Upper lobe of right lung (tissue), 1 donor: ENCODE measurements at regions not wholly inside any gene's neighbourhood (a gene's known extent, or its start where the extent isn't known, plus 50 kb on each side); places are given as distances from the start of the nearest gene placed in this dataset.
A peak's percentile ranks its signal among the peaks of the same experiment; 100 is the strongest.

Source experiments
- ATAC-seq: fragments of 200-7000 bp; cut with Tn5 transposase; one replicate; pipeline ENCODE4 v1.9.1; 2020; ENCODE audit warnings: mild to moderate bottlenecking, moderate library complexity
- DNase-seq: peaks from one replicate; pipeline ENCODE4 v3.0.0-alpha.2; 2020
- H3K27ac ChIP-seq: fragments of 200-600 bp; one replicate; pipeline ENCODE4 v1.8.0; 2022
- H3K27me3 ChIP-seq: fragments of 200-600 bp; one replicate; pipeline ENCODE4 v1.8.0; 2022; ENCODE audit warnings: mild to moderate bottlenecking
- H3K36me3 ChIP-seq: fragments of 200-600 bp; one replicate; pipeline ENCODE4 v1.8.0; 2022
- H3K4me1 ChIP-seq: fragments of 200-600 bp; one replicate; pipeline ENCODE4 v1.8.0; 2022
- H3K4me3 ChIP-seq: fragments of 200-600 bp; one replicate; pipeline ENCODE4 v1.8.0; 2022; ENCODE audit warnings: mild to moderate bottlenecking
- H3K9me3 ChIP-seq: fragments of 200-600 bp; one replicate; pipeline ENCODE4 v1.8.0; 2022
- CTCF ChIP-seq: fragments of 200-600 bp; IDR thresholded peaks from one replicate; pipeline ENCODE4 v1.8.0; 2022; ENCODE audit warnings: antibody characterized with exemption
- intact Hi-C: fragments of 100-400 bp; cut with DNase I; formaldehyde crosslinking; loops from one replicate; pipeline ENCODE4 v1.11.0; 2022
- donor health status: DM: no; HTN: yes; CAD: no; lungs with severe emphysema.

DNA sequence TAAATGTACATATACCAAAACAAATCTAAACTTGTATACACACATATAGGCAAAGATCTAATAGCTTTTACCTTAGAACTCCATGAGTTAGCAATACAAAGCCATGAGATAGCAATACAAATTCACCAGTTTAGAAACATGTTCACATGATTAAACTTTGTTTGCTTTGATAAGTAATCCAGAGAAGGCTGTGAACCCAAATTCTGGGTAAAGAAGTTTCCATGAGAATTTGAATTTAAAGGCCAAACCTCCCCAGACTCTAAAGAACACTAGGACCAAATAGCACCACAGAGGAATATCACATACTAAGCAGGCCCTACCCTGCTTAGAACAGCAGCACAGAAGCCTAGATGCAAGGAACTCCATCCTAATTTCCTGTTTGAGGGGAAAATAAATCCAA is 83.7 kb upstream of the TP63 start:
- ATAC-seq = no peak
- Histone ChIP-seq H3K4me1 (no peaks in the 10 kb centered on the region), H3K4me3 (no peak overlapping the region), H3K36me3 (no peaks in the 10 kb centered on the region), H3K27ac (no peak overlapping the region), H3K27me3 (no peaks in the 10 kb centered on the region), H3K9me3 (peaks cover 11% of the 10 kb centered on the region)
- DNase-seq = no peak
- intact Hi-C loops = no loop called here
- TF ChIP-seq CTCF = no peak

- intact Hi-C loops = no loop called here
Measured at GRCh38 chr3:189548053-189548452, 83.1 kb upstream of the TP63 start.

GRCh38 chr3:189551007-189551406 is 80.2 kb upstream of the TP63 start:
- H3K27ac ChIP-seq = no peak overlapping the region
- no peak for ATAC-seq
- intact Hi-C loops = no loop called here

More at GRCh38 chr3:189548053-189548452, 83.1 kb upstream of the TP63 start:
- no peaks in the 10 kb centered on the region for H3K36me3 ChIP-seq
- H3K27ac ChIP-seq = no peak overlapping the region
- peaks cover 11% of the 10 kb centered on the region for H3K9me3 ChIP-seq
- no peaks in the 10 kb centered on the region for H3K4me1 ChIP-seq
- H3K4me3 ChIP-seq = no peak overlapping the region
- ATAC-seq = no peak
- DNase-seq = no peak
- H3K27me3 ChIP-seq = no peaks in the 10 kb centered on the region
- TF ChIP-seq CTCF = no peak

DNA sequence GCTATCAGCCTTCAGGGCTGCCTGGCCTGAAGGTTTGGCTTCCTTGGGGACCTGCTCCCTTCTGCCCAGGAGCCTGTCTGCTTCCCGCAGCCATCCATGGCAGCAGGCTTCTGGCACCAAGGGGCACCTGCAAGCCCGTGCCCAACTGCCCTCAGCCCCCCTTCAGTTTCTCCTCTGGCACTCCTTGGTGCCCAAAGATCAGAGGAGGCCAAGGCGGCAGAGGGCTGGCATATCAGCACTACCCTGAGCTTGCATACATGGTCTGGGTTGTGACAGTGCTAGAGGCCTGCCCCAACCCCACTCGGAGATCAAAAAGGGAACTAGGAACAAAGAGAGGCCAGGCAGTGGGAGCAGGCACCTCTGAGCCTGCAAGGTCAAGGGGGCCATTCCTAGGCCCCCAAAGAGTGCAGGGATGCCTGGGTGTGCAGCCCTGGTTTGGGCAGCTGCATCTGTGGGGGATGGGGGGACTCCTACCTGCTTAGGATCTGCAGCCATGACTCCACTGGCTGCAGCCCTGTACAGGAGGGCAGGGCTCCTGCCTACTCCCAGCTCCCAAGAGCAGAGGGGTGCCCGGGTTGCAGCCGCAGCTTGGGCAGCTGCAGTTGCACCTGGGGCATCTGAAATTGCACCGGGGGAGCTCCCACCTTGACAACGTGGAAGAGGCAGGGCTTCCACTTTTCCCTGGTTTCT is 76.2 kb upstream of the TP63 start:
- no peaks in the 10 kb centered on the region for H3K36me3 ChIP-seq
- H3K27ac ChIP-seq = no peak overlapping the region
- TF ChIP-seq CTCF = no peak
- ATAC-seq (peak; percentile 26), DNase-seq (peak; percentile 55)
- no peaks in the 10 kb centered on the region for H3K4me1 ChIP-seq
- intact Hi-C loops = no loop called here
- H3K9me3 ChIP-seq = no peaks in the 10 kb centered on the region
- no peaks in the 10 kb centered on the region for H3K27me3 ChIP-seq
- no peak overlapping the region for H3K4me3 ChIP-seq

More at GRCh38 chr3:189551007-189551406, 80.2 kb upstream of the TP63 start:
- Histone ChIP-seq H3K4me1 (no peaks in the 10 kb centered on the region), H3K4me3 (no peak overlapping the region), H3K36me3 (no peaks in the 10 kb centered on the region), H3K9me3 (peaks cover 11% of the 10 kb centered on the region), H3K27me3 (no peaks in the 10 kb centered on the region)
- no peak for TF ChIP-seq CTCF
- no peak for DNase-seq

GRCh38 chr3:189555558-189555881 is 75.7 kb upstream of the TP63 start:
- H3K9me3 ChIP-seq = no peaks in the 10 kb centered on the region
- no peaks in the 10 kb centered on the region for H3K27me3 ChIP-seq
- no peaks in the 10 kb centered on the region for H3K36me3 ChIP-seq
- no peak overlapping the region for H3K27ac ChIP-seq
- peak; percentile 27 for ATAC-seq
- no peaks in the 10 kb centered on the region for H3K4me1 ChIP-seq
- TF ChIP-seq CTCF = no peak
- no peak for DNase-seq
- intact Hi-C loops = no loop called here
- no peak overlapping the region for H3K4me3 ChIP-seq

GRCh38 chr3:189557824-189558223 is 73.4 kb upstream of the TP63 start:
- Histone ChIP-seq H3K27ac (no peak overlapping the region), H3K9me3 (no peaks in the 10 kb centered on the region), H3K4me3 (no peak overlapping the region), H3K27me3 (no peaks in the 10 kb centered on the region), H3K4me1 (no peaks in the 10 kb centered on the region), H3K36me3 (no peaks in the 10 kb centered on the region)
- ATAC-seq (no peak), DNase-seq (no peak)
- intact Hi-C loops = no loop called here
- TF ChIP-seq CTCF = no peak
